ENCODE measurements at regions not wholly inside any gene's neighbourhood (a gene's known extent, or its start where the extent isn't known, plus 50 kb on each side); places are given as distances from the start of the nearest gene placed in this dataset.

GRCh38 chr7:47724335-47724982 is 142.5 kb upstream of the TNS3 start:
- H3K4me3 ChIP-seq (ENCODE audit: low read depth, low read length) = no peak overlapping the region
- TF ChIP-seq CTCF (IDR thresholded peaks at IDR 0.05; ENCODE audit: borderline replicate concordance, insufficient read depth, low read depth, low read length) = no peak

GRCh38 chr7:47722126-47722525 is 140.2 kb upstream of the TNS3 start:
- no peak overlapping the region for H3K4me3 ChIP-seq (ENCODE audit: low read depth, low read length)
- no peak for TF ChIP-seq CTCF (IDR thresholded peaks at IDR 0.05; ENCODE audit: borderline replicate concordance, insufficient read depth, low read depth, low read length)

GRCh38 chr7:47721670-47722069 is 139.8 kb upstream of the TNS3 start:
- H3K4me3 ChIP-seq (ENCODE audit: low read depth, low read length) = no peak overlapping the region
- TF ChIP-seq CTCF (IDR thresholded peaks at IDR 0.05; ENCODE audit: borderline replicate concordance, insufficient read depth, low read depth, low read length) = peak; percentile 56

- no peak overlapping the region for H3K4me3 ChIP-seq (ENCODE audit: low read depth, low read length)
- no peak for TF ChIP-seq CTCF (IDR thresholded peaks at IDR 0.05; ENCODE audit: borderline replicate concordance, insufficient read depth, low read depth, low read length)
Observed at GRCh38 chr7:47720907-47721244, 139.0 kb upstream of the TNS3 start.

- no peak for TF ChIP-seq CTCF (IDR thresholded peaks at IDR 0.05; ENCODE audit: borderline replicate concordance, insufficient read depth, low read depth, low read length)
- H3K4me3 ChIP-seq (ENCODE audit: low read depth, low read length) = no peak overlapping the region
Observed at GRCh38 chr7:47720141-47720906, 138.4 kb upstream of the TNS3 start.

- H3K4me3 ChIP-seq (ENCODE audit: low read depth, low read length) = no peak overlapping the region
- no peak for TF ChIP-seq CTCF (IDR thresholded peaks at IDR 0.05; ENCODE audit: borderline replicate concordance, insufficient read depth, low read depth, low read length)
Observed at GRCh38 chr7:47719675-47720074, 137.8 kb upstream of the TNS3 start.

GRCh38 chr7:47715631-47716068 is 133.7 kb upstream of the TNS3 start:
- no peak overlapping the region for H3K4me3 ChIP-seq (ENCODE audit: low read depth, low read length)
- no peak for TF ChIP-seq CTCF (IDR thresholded peaks at IDR 0.05; ENCODE audit: borderline replicate concordance, insufficient read depth, low read depth, low read length)

All from GM12875 (cell line).